GM13977 (cell line): ENCODE measurements at regions not wholly inside any gene's neighbourhood (a gene's known extent, or its start where the extent isn't known, plus 50 kb on each side); places are given as distances from the start of the nearest gene placed in this dataset.

Source experiments
- DNase-seq: peaks from one replicate; pipeline ENCODE4 v3.0.0; 2012; ENCODE audit warnings: low spot score
- CTCF ChIP-seq: IDR thresholded peaks from 2 replicates; pipeline ENCODE4 v1.5.1; 2012; ENCODE audit warnings: mild to moderate bottlenecking, control low read depth; ENCODE audit not compliant: insufficient read depth; ENCODE audit errors: extremely low read depth, missing control alignments
- in situ Hi-C: fragments of 300-500 bp; cut with MboI; formaldehyde crosslinking; loops from one replicate; pipeline ENCODE4 v1.12.0; 2022; ENCODE audit warnings: low sequenced_read_pairs, low pct_unique_long_range_greater_than_20kb, mixed read lengths, inconsistent platforms; ENCODE audit not compliant: unreplicated experiment

DNA sequence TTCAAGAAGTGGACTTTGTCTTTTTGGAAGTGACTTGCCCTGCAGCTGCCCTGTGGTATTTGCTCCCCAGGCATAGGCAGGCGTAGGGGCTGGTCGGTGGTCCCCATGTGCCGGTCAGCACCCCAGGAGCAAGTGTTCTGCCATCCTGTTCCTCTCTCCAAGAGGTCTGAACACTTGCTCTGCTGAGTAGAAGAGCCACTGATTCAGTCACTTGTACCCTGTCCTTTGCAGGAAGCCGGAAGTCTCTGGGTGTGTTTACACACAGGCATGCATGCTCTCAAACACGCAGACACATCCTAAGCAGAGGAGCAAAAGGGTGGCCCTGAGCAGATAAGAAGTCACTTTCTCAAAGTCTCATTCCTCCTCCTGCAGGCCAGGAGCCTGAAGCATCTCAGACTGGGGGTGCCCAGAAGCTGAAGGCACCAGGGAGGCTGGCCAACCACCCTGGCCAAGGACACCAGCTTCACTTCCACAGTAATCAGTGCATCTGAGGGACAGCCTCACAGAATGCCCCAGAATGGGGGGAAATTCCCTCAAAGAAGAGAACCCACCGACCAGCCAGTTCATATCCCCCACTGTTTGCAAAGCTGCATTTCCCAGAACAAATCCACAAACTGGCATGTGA is 88.7 kb upstream of the POMGNT2 start:
- in situ Hi-C loops, result no loop called here

GRCh38 chr3:43194069-43194468 is 88.2 kb upstream of the POMGNT2 start:
- DNase-seq, result no peak
- in situ Hi-C loops, result no loop called here
- TF ChIP-seq CTCF, result no peak

More for the DNA sequence above, 88.7 kb upstream of the POMGNT2 start:
- no peak for DNase-seq
- no peak for TF ChIP-seq CTCF

GRCh38 chr3:43192028-43192427 is 86.1 kb upstream of the POMGNT2 start:
- TF ChIP-seq CTCF, result no peak
- in situ Hi-C loops, result no loop called here
- DNase-seq, result no peak

DNA sequence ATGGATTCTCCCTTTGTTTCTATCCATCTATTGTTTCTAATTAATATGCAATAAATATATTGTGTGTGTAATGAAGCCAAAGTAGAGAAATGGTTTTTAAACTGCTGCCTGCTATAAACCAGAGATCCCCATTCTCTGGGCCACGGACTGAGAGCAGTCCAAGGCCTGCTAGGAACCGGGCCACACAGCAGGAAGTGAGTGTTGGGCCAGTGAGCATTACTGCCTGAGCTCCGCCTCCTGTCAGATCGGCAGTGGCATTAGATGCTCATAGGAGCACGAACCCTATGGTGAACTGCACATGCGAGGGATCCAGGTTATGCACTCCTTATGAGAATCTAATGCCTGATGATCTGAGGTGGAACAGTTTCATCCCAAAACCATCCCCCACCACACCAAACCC is 85.2 kb upstream of the POMGNT2 start:
- no peak for DNase-seq
- no peak for TF ChIP-seq CTCF
- in situ Hi-C loops, result no loop called here

DNA sequence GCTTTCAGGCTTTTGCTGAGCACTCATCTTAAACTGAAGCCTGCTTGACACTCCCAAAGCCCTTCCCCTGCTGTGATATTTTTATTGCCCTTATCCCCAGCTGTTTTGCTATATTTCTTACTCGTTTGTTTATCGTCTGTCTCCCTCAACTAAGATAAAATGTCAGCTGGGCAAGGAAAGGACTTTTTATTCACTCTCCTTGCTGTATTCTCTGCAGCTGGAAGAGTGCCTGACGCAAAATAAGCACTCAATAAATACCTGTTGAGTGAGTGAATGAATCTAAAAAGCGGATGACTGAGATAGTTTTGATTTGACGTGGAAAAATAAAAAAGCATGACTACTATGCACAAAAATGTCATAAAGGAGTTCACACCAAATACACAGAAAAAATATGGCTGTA is 84.8 kb upstream of the POMGNT2 start:
- no peak for TF ChIP-seq CTCF
- no peak for DNase-seq
- in situ Hi-C loops, result no loop called here

DNA sequence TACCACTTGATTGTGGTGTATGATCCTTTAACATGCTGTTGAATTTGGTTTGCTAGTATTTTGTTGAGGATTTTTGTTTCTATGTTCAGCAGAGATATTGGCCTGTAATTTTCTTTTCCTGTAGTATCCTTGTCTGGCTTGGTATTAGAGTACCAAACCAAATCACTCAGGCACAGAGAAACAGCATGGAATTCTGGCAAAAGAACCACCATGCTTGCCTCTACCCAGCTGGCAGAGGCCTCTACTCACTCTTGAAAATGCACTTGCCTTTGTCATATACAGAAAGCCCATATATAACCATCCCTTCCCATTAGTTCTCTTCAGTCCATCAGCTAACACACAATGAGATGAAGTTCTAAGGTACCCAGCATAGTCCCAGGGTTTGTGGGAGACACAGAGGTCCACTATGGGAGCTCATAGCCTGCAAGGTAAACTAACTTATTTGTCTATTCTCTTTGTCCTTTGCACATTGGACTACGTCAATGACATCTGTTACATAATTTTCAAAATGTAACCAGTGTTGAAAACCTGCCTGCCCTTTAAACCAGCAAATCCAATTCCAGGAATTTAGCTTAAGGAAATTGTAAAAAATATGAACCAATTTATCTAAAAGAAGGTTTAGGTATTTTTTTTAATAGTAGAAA is 82.1 kb upstream of the POMGNT2 start:
- no peak for DNase-seq
- in situ Hi-C loops, result no loop called here
- no peak for TF ChIP-seq CTCF
